ENCODE measurements at regions not wholly inside any gene's neighbourhood (a gene's known extent, or its start where the extent isn't known, plus 50 kb on each side); places are given as distances from the start of the nearest gene placed in this dataset.

GRCh38 chr15:31257286-31257685 is 69.3 kb upstream of the KLF13 start:
- ChIA-PET CTCF (no interaction called here), POLR2A (no interaction called here)
- Histone ChIP-seq H3K4me2 (no peak overlapping the region), H3K4me3 (no peak overlapping the region), H3K27ac (no peak overlapping the region), H3K4me1 (no peaks in the 10 kb centered on the region), H3K9me3 (0 out of 3 replicates have a peak, but pooled peaks cover 2% of the 10 kb centered on the region)
- FAIRE-seq: no peak
- ATAC-seq: no peak
- WGBS (ENCODE audit: missing lambda C conversion rate): 54% methylated on average over 1 of the region's 1 CpG
- TF ChIP-seq NPAS2 (CRISPR knock-in tag; IDR thresholded peaks at IDR 0.05; ENCODE audit: borderline replicate concordance): no peak
- no peak for TF ChIP-seq SMC3 (IDR thresholded peaks at IDR 0.05)
- TF ChIP-seq HOXA7 (CRISPR knock-in tag; IDR thresholded peaks at IDR 0.05): no peak
- no peak for TF ChIP-seq POLR2A (IDR thresholded peaks at IDR 0.05; ENCODE audit: low read length)
- TF ChIP-seq CHD2 (IDR thresholded peaks at IDR 0.05; ENCODE audit: low read length, partially characterized antibody): no peak
- no peak for TF ChIP-seq HOXB13 (CRISPR knock-in tag; IDR thresholded peaks at IDR 0.05; ENCODE audit: low read depth)
- TF ChIP-seq CEBPB (IDR thresholded peaks at IDR 0.05): no peak
- no peak for TF ChIP-seq JUNB (IDR thresholded peaks at IDR 0.05)
- no peak for DNase-seq (ENCODE audit: low read depth in 1 of 2, low spot score in 1 of 2)

GRCh38 chr15:31258260-31258659 is 68.4 kb upstream of the KLF13 start:
- 0 out of 3 replicates have a peak, but pooled peaks cover 2% of the 10 kb centered on the region for H3K9me3 ChIP-seq
- 64% methylated on average over 2 of the region's 2 CpGs for WGBS (ENCODE audit: missing lambda C conversion rate)
- no peak overlapping the region for H3K4me3 ChIP-seq
- no peak overlapping the region for H3K27ac ChIP-seq
- ATAC-seq (no peak), DNase-seq (ENCODE audit: low read depth in 1 of 2, low spot score in 1 of 2) (no peak), FAIRE-seq (no peak)
- TF ChIP-seq ZSCAN20 (CRISPR knock-in tag; IDR thresholded peaks at IDR 0.05): no peak
- no peak for TF ChIP-seq RNF2 (IDR thresholded peaks at IDR 0.05; ENCODE audit: borderline replicate concordance, low read depth)
- TF ChIP-seq HES2 (IDR thresholded peaks at IDR 0.05): no peak
- TF ChIP-seq MAFK (IDR thresholded peaks at IDR 0.05; ENCODE audit: partially characterized antibody): no peak
- TF ChIP-seq EHMT2 (IDR thresholded peaks at IDR 0.05; ENCODE audit: low read depth): no peak
- TF ChIP-seq E2F6 (IDR thresholded peaks at IDR 0.05; ENCODE audit: borderline replicate concordance, low read depth): no peak
- TF ChIP-seq, protein P1, sequence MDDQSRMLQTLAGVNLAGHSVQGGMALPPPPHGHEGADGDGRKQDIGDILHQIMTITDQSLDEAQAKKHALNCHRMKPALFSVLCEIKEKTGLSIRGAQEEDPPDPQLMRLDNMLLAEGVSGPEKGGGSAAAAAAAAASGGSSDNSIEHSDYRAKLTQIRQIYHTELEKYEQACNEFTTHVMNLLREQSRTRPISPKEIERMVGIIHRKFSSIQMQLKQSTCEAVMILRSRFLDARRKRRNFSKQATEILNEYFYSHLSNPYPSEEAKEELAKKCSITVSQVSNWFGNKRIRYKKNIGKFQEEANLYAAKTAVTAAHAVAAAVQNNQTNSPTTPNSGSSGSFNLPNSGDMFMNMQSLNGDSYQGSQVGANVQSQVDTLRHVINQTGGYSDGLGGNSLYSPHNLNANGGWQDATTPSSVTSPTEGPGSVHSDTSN (IDR thresholded peaks at IDR 0.05): no peak
- no peak for TF ChIP-seq EP300 (IDR thresholded peaks at IDR 0.05)
- no peak for TF ChIP-seq POLR2A (IDR thresholded peaks at IDR 0.05; ENCODE audit: low read length)
- TF ChIP-seq KDM1A (IDR thresholded peaks at IDR 0.05; ENCODE audit: low read depth): no peak
- TF ChIP-seq HOXB13 (CRISPR knock-in tag; IDR thresholded peaks at IDR 0.05; ENCODE audit: low read depth): no peak
- no peak for TF ChIP-seq FOXS1 (CRISPR knock-in tag; IDR thresholded peaks at IDR 0.05)
- H3K4me1 ChIP-seq: no peaks in the 10 kb centered on the region; the same call in 2 of the 3 replicates
- CTCF ChIA-PET: interaction anchor here (0.6 kb wide), 1 partner anchor 214 kb away, joined by 3 read pairs; no protein-coding TSS in a partner anchor
- no peak overlapping the region for H3K4me2 ChIP-seq
- POLR2A ChIA-PET: no interaction called here

DNA sequence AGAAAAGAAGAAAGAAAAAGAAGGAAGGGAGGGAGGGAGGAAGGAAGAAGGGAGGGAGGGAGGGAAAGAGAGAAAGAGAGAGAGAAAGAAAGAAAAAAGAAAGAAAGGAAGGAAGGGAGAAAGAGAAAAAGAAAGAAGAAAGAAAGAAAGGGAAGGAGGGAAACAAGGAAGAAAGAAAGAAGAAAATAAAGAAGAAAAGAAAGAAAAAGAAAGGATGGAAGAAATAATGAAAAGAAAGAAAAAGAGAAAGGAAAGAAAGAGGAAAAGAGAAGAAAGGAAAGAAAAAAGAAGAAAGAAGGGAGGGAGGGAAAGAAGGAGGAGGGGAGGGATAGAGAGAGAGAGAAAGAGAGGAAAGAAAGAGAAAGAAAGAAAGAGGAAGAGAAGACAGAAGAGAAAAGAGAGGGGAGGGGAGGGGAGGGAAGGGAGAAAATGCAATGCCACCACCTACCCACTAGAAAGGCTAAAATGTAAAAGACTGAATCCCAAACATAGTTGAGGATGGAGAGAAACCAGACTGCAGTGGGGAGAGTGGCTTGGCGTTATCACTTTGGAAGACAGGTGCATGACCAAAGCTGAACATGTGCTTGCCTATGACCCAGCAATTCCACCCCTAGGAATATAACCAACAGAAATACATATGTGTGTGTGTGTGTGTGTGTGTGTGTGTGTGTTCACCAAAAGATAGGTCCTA is 66.9 kb upstream of the KLF13 start:
- H3K4me1 ChIP-seq: peaks cover 13% of the 10 kb centered on the region
- H3K4me2 ChIP-seq: no peak overlapping the region
- ChIA-PET POLR2A (no interaction called here), CTCF (no interaction called here)
- ATAC-seq (no peak), DNase-seq (ENCODE audit: low read depth in 1 of 2, low spot score in 1 of 2) (no peak), FAIRE-seq (no peak)
- no peak overlapping the region for H3K27ac ChIP-seq
- 86% methylated on average over 1 of the region's 1 CpG for WGBS (ENCODE audit: missing lambda C conversion rate)
- H3K9me3 ChIP-seq: 0 out of 3 replicates have a peak, but pooled peaks cover 2% of the 10 kb centered on the region
- no peak overlapping the region for H3K4me3 ChIP-seq
- TF ChIP-seq NR3C1 (IDR thresholded peaks at IDR 0.05) (no peak), EHF (CRISPR knock-in tag; IDR thresholded peaks at IDR 0.05) (no peak), JUN (IDR thresholded peaks at IDR 0.05) (no peak)

All from A549 (cell line).